ENCODE measurements at regions not wholly inside any gene's neighbourhood (a gene's known extent, or its start where the extent isn't known, plus 50 kb on each side); places are given as distances from the start of the nearest gene placed in this dataset.

DNA sequence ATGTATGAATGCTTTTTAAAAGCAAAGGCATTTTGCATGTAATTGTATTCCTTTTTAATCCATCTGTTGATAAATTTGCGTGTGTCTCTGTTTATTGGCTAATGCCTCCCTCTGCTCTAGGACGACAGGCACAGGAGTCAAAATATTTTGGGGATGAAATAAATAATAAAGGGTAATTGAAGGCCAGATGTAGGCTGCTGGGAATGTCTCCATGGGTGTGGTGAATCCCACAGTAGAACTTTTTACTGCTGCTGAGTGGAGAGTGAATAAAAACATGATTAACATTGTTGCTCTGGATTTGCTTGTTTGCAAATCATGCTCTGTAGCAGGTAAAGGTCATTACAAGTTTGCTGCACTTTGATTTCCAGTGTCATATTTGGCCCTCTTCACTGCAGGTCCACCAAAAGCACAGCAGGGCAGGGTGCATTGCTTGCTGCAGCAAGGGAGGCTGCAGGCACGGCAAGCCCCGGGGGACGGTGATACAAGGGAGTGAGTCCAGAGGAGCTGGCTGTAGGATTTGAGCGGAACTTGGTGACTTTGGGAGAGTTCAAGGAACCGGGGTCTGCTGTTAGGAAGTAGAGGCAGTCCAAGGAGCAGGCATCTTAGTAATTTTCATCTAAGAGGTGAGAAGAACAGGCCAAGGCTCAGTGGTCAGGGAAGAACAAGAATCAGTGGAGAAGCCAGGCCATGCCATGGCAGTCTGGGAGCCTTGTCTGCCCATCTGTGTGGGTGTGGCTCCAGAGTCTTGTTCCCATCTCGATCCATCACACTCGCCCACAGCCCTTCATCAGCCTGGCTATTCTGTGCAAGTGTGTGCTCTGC, 201.5 kb upstream of the RAB6C start:
- DNase-seq, result no peak
- Histone ChIP-seq H3K4me1 (replicated peaks; ENCODE audit: insufficient read depth) (no peaks in the 10 kb centered on the region), H3K4me3 (no peak overlapping the region), H4K20me1 (ENCODE audit: insufficient read depth) (no peaks in the 10 kb centered on the region; the same call in 1 of the 2 replicates), H3K9me3 (ENCODE audit: insufficient read depth, low read depth) (no peaks in the 10 kb centered on the region), H3K36me3 (ENCODE audit: low read depth) (no peaks in the 10 kb centered on the region), H3K4me2 (no peak overlapping the region), H3K27me3 (ENCODE audit: insufficient read depth, low read depth) (peaks cover 46% of the 10 kb centered on the region), H3F3A (ENCODE audit: insufficient read depth, low read depth) (no peaks in the 10 kb centered on the region), H3K9me2 (ENCODE audit: insufficient read depth) (no peaks in the 10 kb centered on the region), H2AFZ (no peak overlapping the region), H3K79me2 (ENCODE audit: low read depth) (no peaks in the 10 kb centered on the region), H3K27ac (no peak overlapping the region)
- ChIA-PET POLR2A (ENCODE audit: unreplicated experiment) (no interaction called here), CTCF (no interaction called here)
- intact Hi-C loops (cut with micrococcal nuclease; ENCODE audit: unreplicated experiment), result no loop called here
- no peak for TF ChIP-seq EZH2 (IDR thresholded peaks at IDR 0.05; ENCODE audit: low read depth)
- no peak for TF ChIP-seq CTCF (conservative IDR thresholded peaks at IDR 0.05)
- no TSS peak for BruUV-seq (replicated peaks)

GRCh38 chr2:129778584-129778877, 200.9 kb upstream of the RAB6C start:
- peaks cover 49% of the 10 kb centered on the region for H3K27me3 ChIP-seq (ENCODE audit: insufficient read depth, low read depth)
- H3K4me1 ChIP-seq (replicated peaks; ENCODE audit: insufficient read depth), result no peaks in the 10 kb centered on the region
- no peaks in the 10 kb centered on the region for H3F3A ChIP-seq (ENCODE audit: insufficient read depth, low read depth)
- TF ChIP-seq EZH2 (IDR thresholded peaks at IDR 0.05; ENCODE audit: low read depth) (no peak), CTCF (conservative IDR thresholded peaks at IDR 0.05) (no peak)
- H2AFZ ChIP-seq, result no peak overlapping the region
- no peaks in the 10 kb centered on the region for H3K36me3 ChIP-seq (ENCODE audit: low read depth)
- H3K9me2 ChIP-seq (ENCODE audit: insufficient read depth), result no peaks in the 10 kb centered on the region
- H3K9me3 ChIP-seq (ENCODE audit: insufficient read depth, low read depth), result no peaks in the 10 kb centered on the region
- no TSS peak for BruUV-seq (replicated peaks)
- no peak for DNase-seq
- intact Hi-C loops (cut with micrococcal nuclease; ENCODE audit: unreplicated experiment), result no loop called here
- no peak overlapping the region for H3K27ac ChIP-seq
- no peak overlapping the region for H3K4me3 ChIP-seq
- POLR2A ChIA-PET (ENCODE audit: unreplicated experiment), result no interaction called here
- H3K79me2 ChIP-seq (ENCODE audit: low read depth), result no peaks in the 10 kb centered on the region
- no peak overlapping the region for H3K4me2 ChIP-seq
- H4K20me1 ChIP-seq (ENCODE audit: insufficient read depth), result no peaks in the 10 kb centered on the region; the same call in 1 of the 2 replicates
- CTCF ChIA-PET, result no interaction called here

DNA sequence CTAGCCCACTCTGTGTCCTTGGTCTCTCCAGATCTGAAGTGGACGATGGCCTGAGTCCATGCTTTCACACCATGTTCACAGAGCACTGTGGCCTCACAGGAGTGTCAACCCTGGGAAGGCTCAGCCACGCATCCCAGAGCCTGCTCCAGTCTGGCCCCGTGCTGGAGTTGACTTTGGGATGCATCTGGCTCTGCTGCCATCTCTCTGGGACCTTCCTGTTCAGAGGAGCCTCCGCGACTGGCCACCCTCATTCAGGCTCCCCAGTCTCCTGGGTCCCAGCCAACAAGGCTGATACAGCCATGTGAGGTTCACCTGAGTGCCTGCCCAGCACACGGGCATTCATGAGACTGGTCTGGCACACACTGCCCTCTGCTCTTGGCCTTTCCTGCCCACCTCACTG, 199.7 kb upstream of the RAB6C start:
- intact Hi-C loops (cut with micrococcal nuclease; ENCODE audit: unreplicated experiment), result no loop called here
- DNase-seq, result no peak
- no peak overlapping the region for H3K27ac ChIP-seq
- ChIA-PET POLR2A (ENCODE audit: unreplicated experiment) (no interaction called here), CTCF (no interaction called here)
- H3K36me3 ChIP-seq (ENCODE audit: low read depth), result no peaks in the 10 kb centered on the region
- H4K20me1 ChIP-seq (ENCODE audit: insufficient read depth), result no peaks in the 10 kb centered on the region; the same call in 1 of the 2 replicates
- no peaks in the 10 kb centered on the region for H3K9me3 ChIP-seq (ENCODE audit: insufficient read depth, low read depth)
- H3K4me2 ChIP-seq, result no peak overlapping the region
- TF ChIP-seq CTCF (conservative IDR thresholded peaks at IDR 0.05) (no peak), EZH2 (IDR thresholded peaks at IDR 0.05; ENCODE audit: low read depth) (no peak)
- no peaks in the 10 kb centered on the region for H3F3A ChIP-seq (ENCODE audit: insufficient read depth, low read depth)
- no peaks in the 10 kb centered on the region for H3K9me2 ChIP-seq (ENCODE audit: insufficient read depth)
- no peak overlapping the region for H3K4me3 ChIP-seq
- no peaks in the 10 kb centered on the region for H3K79me2 ChIP-seq (ENCODE audit: low read depth)
- H2AFZ ChIP-seq, result no peak overlapping the region
- peaks cover 61% of the 10 kb centered on the region for H3K27me3 ChIP-seq (ENCODE audit: insufficient read depth, low read depth)
- no TSS peak for BruUV-seq (replicated peaks)
- no peaks in the 10 kb centered on the region for H3K4me1 ChIP-seq (replicated peaks; ENCODE audit: insufficient read depth)
